Karpas-422 (cell line): ENCODE measurements at regions not wholly inside any gene's neighbourhood (a gene's known extent, or its start where the extent isn't known, plus 50 kb on each side); places are given as distances from the start of the nearest gene placed in this dataset.

Source experiments
- DNase-seq: peaks from one replicate; pipeline ENCODE4 v3.0.0-alpha.2; 2015
- H2AFZ ChIP-seq: fragments of 200-600 bp; sonication (generic); 2 replicates; pipeline ENCODE4 v1.6.1; 2014; ENCODE audit warnings: antibody characterized with exemption, low read length, mixed read lengths
- H3K27ac ChIP-seq: fragments of 200-600 bp; sonication (generic); 2 replicates; pipeline ENCODE4 v1.5.1; 2014; ENCODE audit warnings: mild to moderate bottlenecking, low read length, moderate library complexity
- H3K27me3 ChIP-seq: fragments of 200-600 bp; sonication (generic); 2 replicates; pipeline ENCODE4 v1.6.1; 2014; ENCODE audit warnings: low read length, mixed read lengths
- H3K36me3 ChIP-seq: fragments of 200-600 bp; sonication (generic); 2 replicates; pipeline ENCODE4 v1.6.1; 2014; ENCODE audit warnings: low read length, mixed read lengths; ENCODE audit not compliant: insufficient read depth
- H3K4me1 ChIP-seq: fragments of 200-600 bp; sonication (generic); 2 replicates; pipeline ENCODE4 v1.6.1; 2014; ENCODE audit warnings: mild to moderate bottlenecking, low read length, mixed read lengths
- H3K4me2 ChIP-seq: fragments of 200-600 bp; sonication (generic); 2 replicates; pipeline ENCODE4 v1.6.1; 2014; ENCODE audit warnings: low read length, low read depth, mild to moderate bottlenecking; ENCODE audit not compliant: poor library complexity, severe bottlenecking
- H3K4me3 ChIP-seq: fragments of 200-600 bp; sonication (generic); 2 replicates; pipeline ENCODE4 v1.5.1; 2014; ENCODE audit warnings: mild to moderate bottlenecking, antibody characterized with exemption, low read length, mixed read lengths
- H3K79me2 ChIP-seq: fragments of 200-600 bp; sonication (generic); 2 replicates; pipeline ENCODE4 v1.6.1; 2014; ENCODE audit warnings: mild to moderate bottlenecking, low read length, mixed read lengths
- H3K9ac ChIP-seq: fragments of 200-600 bp; sonication (generic); 2 replicates; pipeline ENCODE4 v1.6.0; 2014; ENCODE audit warnings: low read length
- H3K9me2 ChIP-seq: fragments of 200-600 bp; sonication (generic), shearing (Covaris generic); replicated peaks from 2 replicates; pipeline ENCODE4 v1.6.0; 2014; ENCODE audit warnings: mild to moderate bottlenecking, low read length, moderate library complexity; ENCODE audit not compliant: insufficient read depth
- H3K9me3 ChIP-seq: fragments of 300-700, 200-600 bp; sonication (generic); 2 replicates; pipeline ENCODE4 v1.6.1; 2014; ENCODE audit warnings: low read length, mixed read lengths
- H4K20me1 ChIP-seq: fragments of 200-600 bp; sonication (generic); 2 replicates; pipeline ENCODE4 v1.6.1; 2014; ENCODE audit warnings: mild to moderate bottlenecking, antibody characterized with exemption, low read length, low read depth; ENCODE audit not compliant: insufficient read depth

DNA sequence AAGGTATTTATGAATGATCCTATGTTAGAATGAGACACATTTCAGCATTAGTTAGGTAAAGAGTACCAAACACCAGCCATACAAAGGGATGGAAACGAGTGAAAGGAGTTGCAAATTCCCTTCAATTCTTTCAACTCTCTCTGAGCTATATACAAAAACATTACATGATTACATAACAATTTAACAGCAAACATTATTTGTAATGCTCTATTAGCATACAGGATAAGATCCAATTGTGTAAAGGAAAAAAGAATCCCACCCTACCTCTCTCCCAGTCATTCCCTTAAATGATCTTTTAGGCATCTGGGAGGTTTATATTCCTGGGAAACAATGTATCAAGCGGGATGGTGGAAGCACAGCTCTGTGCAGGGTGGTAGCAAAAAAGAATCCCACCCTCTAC, 117.9 kb downstream of the RHOU start:
- Histone ChIP-seq H3K9me3 (no peaks in the 10 kb centered on the region), H3K27me3 (no peaks in the 10 kb centered on the region), H3K79me2 (no peaks in the 10 kb centered on the region), H4K20me1 (no peaks in the 10 kb centered on the region), H3K4me2 (no peak overlapping the region), H3K4me1 (no peaks in the 10 kb centered on the region), H3K36me3 (no peaks in the 10 kb centered on the region), H2AFZ (no peak overlapping the region), H3K9ac (no peak overlapping the region), H3K9me2 (no peaks in the 10 kb centered on the region), H3K27ac (no peak overlapping the region), H3K4me3 (no peak overlapping the region)
- DNase-seq = no peak

DNA sequence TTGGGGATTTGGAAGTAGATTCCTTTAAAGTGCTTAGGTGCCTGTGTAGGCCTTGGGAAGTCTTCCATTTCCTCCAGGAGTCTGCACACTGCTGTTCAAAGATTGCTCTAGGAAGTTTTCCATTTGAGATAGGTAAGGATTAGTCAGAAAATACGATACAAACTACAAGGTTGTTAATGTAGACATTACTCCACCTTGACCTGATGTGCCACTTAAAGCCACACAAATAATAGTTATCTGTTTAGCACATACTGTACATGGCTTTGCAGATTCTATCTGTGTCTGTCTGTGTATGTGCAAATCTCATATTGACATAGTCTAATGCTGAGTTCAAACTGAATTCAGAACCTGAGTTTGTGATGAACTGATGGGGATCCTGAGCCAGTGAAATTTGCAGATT, 118.4 kb downstream of the RHOU start:
- Histone ChIP-seq H3K4me1 (no peaks in the 10 kb centered on the region), H3K27me3 (no peaks in the 10 kb centered on the region), H3K4me3 (no peak overlapping the region), H3K4me2 (no peak overlapping the region), H3K79me2 (no peaks in the 10 kb centered on the region), H3K36me3 (no peaks in the 10 kb centered on the region), H2AFZ (no peak overlapping the region), H4K20me1 (no peaks in the 10 kb centered on the region), H3K27ac (no peak overlapping the region), H3K9me2 (no peaks in the 10 kb centered on the region), H3K9ac (no peak overlapping the region), H3K9me3 (no peaks in the 10 kb centered on the region)
- no peak for DNase-seq

- H3K4me3 ChIP-seq = no peak overlapping the region
- no peak for DNase-seq
- no peaks in the 10 kb centered on the region for H3K27me3 ChIP-seq
- H4K20me1 ChIP-seq = no peaks in the 10 kb centered on the region
- no peak overlapping the region for H3K27ac ChIP-seq
- H3K4me2 ChIP-seq = no peak overlapping the region
- no peaks in the 10 kb centered on the region for H3K9me3 ChIP-seq
- H2AFZ ChIP-seq = no peak overlapping the region
- no peaks in the 10 kb centered on the region for H3K4me1 ChIP-seq
- H3K79me2 ChIP-seq = no peaks in the 10 kb centered on the region
- H3K9me2 ChIP-seq = no peaks in the 10 kb centered on the region
- no peaks in the 10 kb centered on the region for H3K36me3 ChIP-seq
- no peak overlapping the region for H3K9ac ChIP-seq
Observed at GRCh38 chr1:228854907-228855306, 119.6 kb downstream of the RHOU start.

DNA sequence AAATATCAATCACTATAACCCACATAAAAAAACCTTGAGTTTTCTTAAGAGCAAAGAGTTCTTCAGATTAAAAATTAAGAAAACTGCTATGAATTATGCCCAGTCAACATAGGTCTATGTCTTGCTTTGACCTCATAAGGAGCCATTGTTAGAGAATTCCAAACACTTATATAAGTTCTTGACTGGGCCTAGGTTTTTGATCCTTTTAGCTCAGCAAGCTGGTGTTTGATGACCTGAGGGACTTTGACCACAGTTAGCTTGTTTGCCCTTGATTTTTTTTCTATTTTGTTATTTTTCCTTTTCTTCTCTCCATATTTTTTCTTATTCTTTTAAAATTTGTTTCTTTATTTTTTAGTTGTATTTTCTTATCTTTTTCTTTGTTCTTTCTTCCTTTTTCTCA, 122.3 kb downstream of the RHOU start:
- no peak overlapping the region for H3K4me3 ChIP-seq
- H2AFZ ChIP-seq = no peak overlapping the region
- no peaks in the 10 kb centered on the region for H3K9me3 ChIP-seq
- H3K27me3 ChIP-seq = no peaks in the 10 kb centered on the region
- H3K9ac ChIP-seq = no peak overlapping the region
- no peaks in the 10 kb centered on the region for H3K4me1 ChIP-seq
- H3K36me3 ChIP-seq = no peaks in the 10 kb centered on the region
- no peaks in the 10 kb centered on the region for H3K9me2 ChIP-seq
- no peak for DNase-seq
- no peak overlapping the region for H3K27ac ChIP-seq
- H3K79me2 ChIP-seq = no peaks in the 10 kb centered on the region
- no peak overlapping the region for H3K4me2 ChIP-seq
- no peaks in the 10 kb centered on the region for H4K20me1 ChIP-seq

DNA sequence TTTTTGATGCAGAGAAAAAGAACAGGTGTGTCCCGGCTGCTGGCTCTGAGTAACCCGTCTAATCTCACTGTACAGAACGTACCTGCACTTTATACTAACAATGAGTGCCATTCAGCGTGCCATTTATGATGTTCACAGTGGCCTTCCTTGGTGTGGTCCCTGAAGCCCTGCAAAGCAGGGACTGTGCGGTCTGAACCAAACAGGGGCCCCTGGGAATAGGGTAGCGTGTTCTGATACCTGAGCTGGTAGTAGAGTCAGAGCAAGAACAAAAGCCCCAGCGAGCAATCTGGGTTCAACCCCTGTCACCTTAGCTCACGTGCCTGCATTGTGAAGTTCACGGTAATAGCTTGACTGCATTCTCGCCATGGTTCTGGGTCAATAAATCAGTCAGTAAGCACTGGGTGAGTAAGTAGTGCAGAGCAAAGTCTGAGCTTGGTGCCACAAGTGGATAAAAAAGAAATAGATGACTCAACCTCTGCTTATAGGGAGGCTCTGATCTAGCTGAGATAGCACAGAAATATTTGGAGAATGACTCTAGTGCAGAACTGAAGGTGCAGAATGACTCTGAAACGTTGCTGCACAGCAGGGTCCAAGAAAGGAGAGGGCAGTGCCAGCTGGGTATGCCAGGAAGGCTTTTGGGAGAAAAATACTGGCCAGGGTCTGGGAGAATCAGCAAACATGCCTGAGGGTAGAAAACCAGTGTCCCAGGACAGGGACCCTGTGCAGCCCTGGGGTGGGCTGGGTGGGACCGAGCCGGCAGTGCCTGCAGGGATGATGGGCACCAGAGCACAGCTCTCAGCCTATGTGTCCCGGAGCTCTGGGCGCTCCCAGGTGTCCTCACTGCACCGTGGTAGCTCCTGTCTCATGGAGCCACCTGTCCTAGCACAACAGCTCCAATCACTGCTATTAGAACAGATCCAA, 125.9 kb downstream of the RHOU start:
- DNase-seq = no peak
- Histone ChIP-seq H2AFZ (no peak overlapping the region), H3K36me3 (no peaks in the 10 kb centered on the region), H3K27ac (no peak overlapping the region), H3K9me3 (no peaks in the 10 kb centered on the region), H3K9me2 (no peaks in the 10 kb centered on the region), H4K20me1 (no peaks in the 10 kb centered on the region), H3K4me2 (no peak overlapping the region), H3K9ac (no peak overlapping the region), H3K27me3 (no peaks in the 10 kb centered on the region), H3K79me2 (no peaks in the 10 kb centered on the region), H3K4me3 (no peak overlapping the region), H3K4me1 (no peaks in the 10 kb centered on the region)

DNA sequence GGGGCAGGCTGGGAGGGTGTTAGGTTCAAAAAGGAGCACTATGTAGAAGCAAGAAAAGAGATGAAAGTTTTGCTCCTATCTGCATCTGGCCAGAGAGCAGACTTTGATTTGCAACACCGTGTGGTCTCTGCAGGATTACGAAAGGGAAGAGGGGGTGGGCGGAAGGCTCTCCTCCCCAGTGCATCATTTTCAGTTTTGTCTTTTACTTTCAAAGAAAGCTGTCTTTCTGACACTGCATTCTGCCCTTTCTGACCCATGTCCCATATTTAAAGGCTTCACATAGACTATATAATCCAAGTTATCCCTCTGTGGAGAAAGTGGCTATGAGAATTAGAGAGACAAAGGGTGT, 126.5 kb downstream of the RHOU start:
- Histone ChIP-seq H3K79me2 (no peaks in the 10 kb centered on the region), H3K4me3 (no peak overlapping the region), H3K9ac (no peak overlapping the region), H3K4me1 (no peaks in the 10 kb centered on the region), H3K27ac (no peak overlapping the region), H3K9me2 (no peaks in the 10 kb centered on the region), H3K36me3 (no peaks in the 10 kb centered on the region), H4K20me1 (no peaks in the 10 kb centered on the region), H3K9me3 (no peaks in the 10 kb centered on the region), H3K27me3 (no peaks in the 10 kb centered on the region), H2AFZ (no peak overlapping the region), H3K4me2 (no peak overlapping the region)
- DNase-seq = no peak

GRCh38 chr1:228862542-228863505, 127.5 kb downstream of the RHOU start:
- Histone ChIP-seq H3K27ac (no peak overlapping the region), H3K27me3 (no peaks in the 10 kb centered on the region), H3K9ac (no peak overlapping the region), H2AFZ (no peak overlapping the region), H3K4me2 (no peak overlapping the region), H3K9me2 (no peaks in the 10 kb centered on the region), H3K79me2 (no peaks in the 10 kb centered on the region), H3K4me3 (no peak overlapping the region), H3K36me3 (no peaks in the 10 kb centered on the region), H4K20me1 (no peaks in the 10 kb centered on the region), H3K4me1 (no peaks in the 10 kb centered on the region), H3K9me3 (no peaks in the 10 kb centered on the region)
- no peak for DNase-seq

DNA sequence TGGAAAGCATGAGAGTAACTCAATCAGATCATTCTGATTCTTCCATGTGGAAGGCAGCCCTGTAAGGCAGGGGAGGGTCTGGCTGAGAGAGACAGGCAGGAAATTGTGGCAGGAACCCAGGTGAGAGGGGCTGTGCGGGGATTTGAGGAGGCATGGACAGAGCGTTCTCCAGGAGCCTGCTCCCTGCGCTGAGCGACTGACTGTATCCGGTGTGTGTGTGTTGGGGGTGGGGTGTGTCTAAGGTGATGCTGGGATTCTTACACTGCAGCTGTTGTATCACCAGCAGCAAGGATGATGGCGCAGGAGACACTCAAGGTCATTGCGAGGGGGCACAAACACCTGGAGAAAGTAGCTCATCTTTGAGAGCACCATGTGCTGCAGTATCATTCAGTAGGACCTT, 128.5 kb downstream of the RHOU start:
- Histone ChIP-seq H3K9ac (no peak overlapping the region), H3K9me2 (no peaks in the 10 kb centered on the region), H4K20me1 (no peaks in the 10 kb centered on the region), H3K79me2 (no peaks in the 10 kb centered on the region), H3K27me3 (no peaks in the 10 kb centered on the region), H3K9me3 (no peaks in the 10 kb centered on the region), H3K4me1 (no peaks in the 10 kb centered on the region), H3K27ac (no peak overlapping the region), H3K4me3 (no peak overlapping the region), H3K36me3 (no peaks in the 10 kb centered on the region), H3K4me2 (no peak overlapping the region), H2AFZ (no peak overlapping the region)
- no peak for DNase-seq
